Ascending aorta (tissue), 2 donors: ENCODE measurements at regions not wholly inside any gene's neighbourhood (a gene's known extent, or its start where the extent isn't known, plus 50 kb on each side); places are given as distances from the start of the nearest gene placed in this dataset.

Source experiments
- DNase-seq, 2 donors: peaks; one replicate each; pipeline ENCODE4 v3.0.0-alpha.2; 2019; ENCODE audit warnings: low spot score in 2 of 2
- H3K27ac ChIP-seq, 2 donors: fragments of 200-600 bp; sonication (generic); one replicate each; pipeline ENCODE4 v1.5.1; 2016 to 2017; ENCODE audit warnings: mild to moderate bottlenecking in 1 of 2
- H3K27me3 ChIP-seq: fragments of 200-600 bp; sonication (generic); one replicate; pipeline ENCODE4 v1.5.1; 2017
- H3K36me3 ChIP-seq, 2 donors: fragments of 200-600 bp; sonication (generic); one replicate each; pipeline ENCODE4 v1.5.1; 2016
- H3K4me1 ChIP-seq, 2 donors: fragments of 200-600 bp; sonication (generic); one replicate each; pipeline ENCODE4 v1.5.1; 2016 to 2017; ENCODE audit warnings: mild to moderate bottlenecking in 1 of 2
- H3K4me3 ChIP-seq, 2 donors: fragments of 200-600 bp; sonication (generic); one replicate each; pipeline ENCODE4 v1.5.1; 2016 to 2017; ENCODE audit warnings: mild to moderate bottlenecking in 1 of 2
- H3K9me3 ChIP-seq, 2 donors: fragments of 200-600 bp; sonication (generic); one replicate each; pipeline ENCODE4 v1.5.1; 2016
- intact Hi-C: fragments of 100-400 bp; cut with DNase I; formaldehyde crosslinking; loops from one replicate; pipeline ENCODE4 v1.15.1; 2023
- TF ChIP-seq, protein P1 (sequence below), 3 experiments: fragments of 200-600 bp in 2 of 3; fragments of 450-650 bp in 1 of 3; sonication (generic) in 2 of 3; IDR thresholded peaks; one replicate each; pipeline ENCODE4 v1.5.1; 2016 to 2019; ENCODE audit warnings: antibody characterized with exemption in 3 of 3, mild to moderate bottlenecking in 1 of 3, moderate library complexity in 1 of 3

DNA sequence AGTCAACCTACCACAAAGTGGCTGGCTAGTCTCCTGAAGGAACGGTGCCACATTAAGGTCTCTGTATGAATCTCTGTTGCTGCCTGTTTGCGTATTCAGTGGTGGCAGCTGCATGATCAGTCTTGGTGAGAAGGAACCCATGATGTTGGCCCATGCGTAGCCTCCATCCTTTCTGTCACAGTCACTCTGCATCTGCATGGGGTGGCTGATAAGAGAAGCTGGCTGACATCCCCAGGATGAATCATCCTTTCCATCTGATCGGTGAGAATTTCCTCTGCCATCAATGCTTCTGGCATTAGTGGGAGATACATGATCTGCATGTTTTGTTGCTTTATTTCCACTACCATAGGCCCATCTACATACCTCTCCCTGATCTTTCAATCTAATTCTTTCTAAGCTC is 199.0 kb upstream of the NECTIN1 start:
- no peak overlapping the region for H3K4me3 ChIP-seq
- DNase-seq, result no peak
- TF ChIP-seq, protein P1, sequence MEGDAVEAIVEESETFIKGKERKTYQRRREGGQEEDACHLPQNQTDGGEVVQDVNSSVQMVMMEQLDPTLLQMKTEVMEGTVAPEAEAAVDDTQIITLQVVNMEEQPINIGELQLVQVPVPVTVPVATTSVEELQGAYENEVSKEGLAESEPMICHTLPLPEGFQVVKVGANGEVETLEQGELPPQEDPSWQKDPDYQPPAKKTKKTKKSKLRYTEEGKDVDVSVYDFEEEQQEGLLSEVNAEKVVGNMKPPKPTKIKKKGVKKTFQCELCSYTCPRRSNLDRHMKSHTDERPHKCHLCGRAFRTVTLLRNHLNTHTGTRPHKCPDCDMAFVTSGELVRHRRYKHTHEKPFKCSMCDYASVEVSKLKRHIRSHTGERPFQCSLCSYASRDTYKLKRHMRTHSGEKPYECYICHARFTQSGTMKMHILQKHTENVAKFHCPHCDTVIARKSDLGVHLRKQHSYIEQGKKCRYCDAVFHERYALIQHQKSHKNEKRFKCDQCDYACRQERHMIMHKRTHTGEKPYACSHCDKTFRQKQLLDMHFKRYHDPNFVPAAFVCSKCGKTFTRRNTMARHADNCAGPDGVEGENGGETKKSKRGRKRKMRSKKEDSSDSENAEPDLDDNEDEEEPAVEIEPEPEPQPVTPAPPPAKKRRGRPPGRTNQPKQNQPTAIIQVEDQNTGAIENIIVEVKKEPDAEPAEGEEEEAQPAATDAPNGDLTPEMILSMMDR (IDR thresholded peaks at IDR 0.05), result no peak
- H3K9me3 ChIP-seq, result no peaks in the 10 kb centered on the region
- intact Hi-C loops, result no loop called here
- H3K4me1 ChIP-seq, result no peaks in the 10 kb centered on the region
- no peak overlapping the region for H3K27ac ChIP-seq
- no peaks in the 10 kb centered on the region for H3K36me3 ChIP-seq
- H3K27me3 ChIP-seq, result no peaks in the 10 kb centered on the region

DNA sequence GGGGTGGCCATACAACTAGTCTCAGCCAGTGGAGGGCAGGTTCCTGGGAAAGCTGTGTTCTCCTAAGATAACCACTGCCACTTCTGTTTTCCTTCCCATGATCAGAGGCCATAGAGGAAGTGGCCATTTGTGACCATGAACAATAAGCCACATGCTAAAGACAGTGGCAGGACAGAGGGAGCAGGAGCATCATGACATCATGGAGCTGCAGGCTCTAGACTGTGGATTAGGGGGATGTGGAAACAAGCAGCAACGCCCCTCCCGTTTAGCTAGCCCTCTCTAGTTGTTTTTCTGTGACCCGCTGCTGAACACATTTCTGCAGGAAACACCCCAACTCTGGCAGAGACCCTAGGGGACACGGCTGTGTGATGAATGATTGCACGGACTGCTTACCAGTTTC is 195.0 kb upstream of the NECTIN1 start:
- Histone ChIP-seq H3K27ac (no peak overlapping the region), H3K4me1 (no peaks in the 10 kb centered on the region), H3K27me3 (no peaks in the 10 kb centered on the region), H3K9me3 (no peaks in the 10 kb centered on the region), H3K36me3 (no peaks in the 10 kb centered on the region), H3K4me3 (no peak overlapping the region)
- TF ChIP-seq, protein P1 (IDR thresholded peaks at IDR 0.05), result no peak
- DNase-seq, result no peak
- intact Hi-C loops, result no loop called here

DNA sequence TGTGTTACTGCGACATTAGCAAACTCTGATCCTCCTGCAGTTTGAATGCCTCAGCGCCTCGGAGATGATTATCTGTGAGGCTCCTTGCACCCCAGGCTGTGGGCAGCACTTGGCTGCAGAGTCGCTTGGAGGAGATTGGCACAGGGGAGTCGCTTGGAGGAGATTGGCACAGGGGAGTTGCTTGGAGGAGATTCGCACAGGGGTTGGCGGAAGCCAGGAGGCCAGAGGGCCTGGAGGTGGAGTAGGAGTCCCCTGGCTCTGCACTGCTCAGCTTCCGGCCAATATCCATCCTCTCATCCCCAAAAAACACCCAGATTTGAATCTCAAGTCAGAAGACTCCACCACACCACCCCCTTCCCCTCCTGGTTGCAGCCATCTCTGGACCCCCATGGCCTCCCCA is 192.6 kb upstream of the NECTIN1 start:
- Histone ChIP-seq H3K4me3 (no peak overlapping the region), H3K9me3 (no peaks in the 10 kb centered on the region), H3K36me3 (no peaks in the 10 kb centered on the region), H3K27ac (no peak overlapping the region), H3K27me3 (no peaks in the 10 kb centered on the region), H3K4me1 (no peaks in the 10 kb centered on the region)
- DNase-seq, result no peak
- TF ChIP-seq, protein P1 (IDR thresholded peaks at IDR 0.05), result no peak
- intact Hi-C loops, result no loop called here

DNA sequence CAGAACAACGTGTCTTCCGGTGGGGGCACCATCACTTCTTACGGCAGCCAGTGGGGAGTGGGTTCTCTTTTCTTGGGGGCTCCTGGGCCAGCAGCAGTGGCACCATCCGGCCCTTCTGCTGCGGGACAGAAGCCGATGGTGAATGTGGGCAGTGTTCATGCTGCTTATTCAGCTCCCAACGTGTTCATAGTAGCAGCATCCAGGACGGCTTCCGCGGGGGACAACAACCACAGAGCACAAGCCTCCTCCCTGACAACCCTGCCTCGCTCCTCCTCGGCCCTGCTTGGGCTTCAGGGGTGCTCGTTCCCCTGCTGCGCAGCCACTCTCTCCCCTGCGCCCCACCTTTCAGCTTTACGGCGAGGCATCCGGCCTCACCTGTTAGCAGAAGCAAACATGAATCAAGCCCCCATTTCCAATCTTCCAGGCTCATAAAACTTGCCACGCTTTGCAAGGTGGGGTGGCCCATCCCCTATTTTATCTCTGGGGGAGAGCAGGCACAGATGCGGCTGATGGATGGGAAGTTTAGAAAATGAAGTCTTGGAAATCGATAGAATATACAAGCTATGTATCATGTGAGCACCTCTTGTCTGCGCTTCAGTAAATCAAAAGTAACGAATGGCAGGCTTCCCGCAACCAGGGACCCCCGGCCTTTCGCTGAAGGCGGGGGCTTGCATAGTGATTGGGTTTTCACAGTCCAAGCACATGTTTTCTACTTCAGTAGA is 191.8 kb upstream of the NECTIN1 start:
- Histone ChIP-seq H3K4me1 (no peaks in the 10 kb centered on the region), H3K9me3 (no peaks in the 10 kb centered on the region), H3K27ac (no peak overlapping the region), H3K4me3 (no peak overlapping the region), H3K36me3 (no peaks in the 10 kb centered on the region), H3K27me3 (no peaks in the 10 kb centered on the region)
- no peak for DNase-seq
- TF ChIP-seq, protein P1 (IDR thresholded peaks at IDR 0.05), result no peak
- intact Hi-C loops, result no loop called here

DNA sequence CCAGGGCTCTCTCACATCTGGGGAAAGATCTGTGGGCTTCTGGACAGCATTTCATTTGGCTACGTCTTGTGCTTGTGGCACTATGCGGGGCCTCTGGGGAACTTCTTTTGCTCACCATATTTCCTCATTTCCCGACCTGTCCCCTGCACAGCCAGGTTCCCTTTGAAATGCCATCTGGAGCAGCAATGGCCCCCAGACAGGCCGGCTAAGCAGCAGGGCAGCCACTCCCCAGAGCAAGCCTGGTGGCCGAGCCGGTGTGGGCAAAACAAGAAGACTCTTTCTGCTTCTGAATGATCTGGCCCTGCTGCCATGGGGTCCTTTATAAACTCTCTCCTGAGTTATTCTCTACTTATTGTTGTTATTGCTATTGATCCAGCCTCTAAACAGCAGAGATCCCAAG is 190.7 kb upstream of the NECTIN1 start:
- intact Hi-C loops, result no loop called here
- no peaks in the 10 kb centered on the region for H3K4me1 ChIP-seq
- TF ChIP-seq, protein P1 (IDR thresholded peaks at IDR 0.05), result no peak
- no peak for DNase-seq
- H3K27ac ChIP-seq, result no peak overlapping the region
- H3K4me3 ChIP-seq, result no peak overlapping the region
- no peaks in the 10 kb centered on the region for H3K27me3 ChIP-seq
- H3K9me3 ChIP-seq, result no peaks in the 10 kb centered on the region
- H3K36me3 ChIP-seq, result no peaks in the 10 kb centered on the region

DNA sequence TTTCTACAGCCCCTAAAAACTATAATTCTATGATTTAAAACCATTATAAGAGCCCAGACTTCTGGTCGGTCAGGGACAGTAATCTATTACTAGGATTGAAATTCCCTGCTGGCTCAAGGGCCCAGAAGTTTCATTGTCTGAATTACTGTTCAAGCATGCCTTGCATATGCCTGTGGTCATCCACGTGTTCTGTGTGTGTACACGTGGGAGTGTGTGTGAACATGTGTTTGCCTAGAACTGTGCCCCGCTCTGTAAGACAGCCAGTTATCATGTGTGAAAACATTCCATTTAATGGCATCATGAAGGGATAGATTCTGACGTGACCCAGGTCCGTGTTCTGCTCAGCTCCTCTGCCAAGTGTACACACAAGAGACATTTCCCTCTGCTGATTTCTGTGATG is 189.3 kb upstream of the NECTIN1 start:
- Histone ChIP-seq H3K4me1 (no peaks in the 10 kb centered on the region), H3K4me3 (no peak overlapping the region), H3K27me3 (no peaks in the 10 kb centered on the region), H3K36me3 (no peaks in the 10 kb centered on the region), H3K9me3 (no peaks in the 10 kb centered on the region), H3K27ac (no peak overlapping the region)
- intact Hi-C loops, result no loop called here
- DNase-seq, result no peak
- TF ChIP-seq, protein P1 (IDR thresholded peaks at IDR 0.05), result no peak
